ENCODE measurements at regions not wholly inside any gene's neighbourhood (a gene's known extent, or its start where the extent isn't known, plus 50 kb on each side); places are given as distances from the start of the nearest gene placed in this dataset.

DNA sequence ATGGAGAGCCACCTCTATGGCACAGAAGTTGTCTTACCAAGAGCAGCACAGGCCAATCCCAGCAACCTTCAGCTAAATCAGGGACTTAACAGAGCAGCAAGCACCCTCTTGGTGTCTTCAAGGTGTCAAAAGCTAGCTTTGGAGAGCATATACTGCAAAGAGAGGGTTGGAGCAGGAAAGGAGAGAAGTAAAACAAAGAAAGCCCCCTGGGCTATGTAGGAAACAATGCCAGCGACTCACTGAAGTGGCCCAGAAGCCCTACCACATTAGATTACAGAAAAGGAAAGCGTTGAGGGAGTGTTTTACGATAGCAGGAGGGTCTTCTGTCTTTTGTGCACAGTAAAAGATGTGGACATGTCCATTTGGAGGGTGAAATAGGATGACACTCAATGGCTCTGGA lies 233.4 kb downstream of the MREG start:
- TF ChIP-seq EED (IDR thresholded peaks at IDR 0.05; ENCODE audit: low read depth) (no peak), GABPA (IDR thresholded peaks at IDR 0.05; ENCODE audit: low read depth) (no peak), CBX3 (IDR thresholded peaks at IDR 0.05; ENCODE audit: borderline replicate concordance, low read depth) (no peak), NR2C2 (IDR thresholded peaks at IDR 0.05; ENCODE audit: borderline replicate concordance, control insufficient read depth, insufficient read length, low read depth) (no peak)
- TF ChIP-seq, protein P1, sequence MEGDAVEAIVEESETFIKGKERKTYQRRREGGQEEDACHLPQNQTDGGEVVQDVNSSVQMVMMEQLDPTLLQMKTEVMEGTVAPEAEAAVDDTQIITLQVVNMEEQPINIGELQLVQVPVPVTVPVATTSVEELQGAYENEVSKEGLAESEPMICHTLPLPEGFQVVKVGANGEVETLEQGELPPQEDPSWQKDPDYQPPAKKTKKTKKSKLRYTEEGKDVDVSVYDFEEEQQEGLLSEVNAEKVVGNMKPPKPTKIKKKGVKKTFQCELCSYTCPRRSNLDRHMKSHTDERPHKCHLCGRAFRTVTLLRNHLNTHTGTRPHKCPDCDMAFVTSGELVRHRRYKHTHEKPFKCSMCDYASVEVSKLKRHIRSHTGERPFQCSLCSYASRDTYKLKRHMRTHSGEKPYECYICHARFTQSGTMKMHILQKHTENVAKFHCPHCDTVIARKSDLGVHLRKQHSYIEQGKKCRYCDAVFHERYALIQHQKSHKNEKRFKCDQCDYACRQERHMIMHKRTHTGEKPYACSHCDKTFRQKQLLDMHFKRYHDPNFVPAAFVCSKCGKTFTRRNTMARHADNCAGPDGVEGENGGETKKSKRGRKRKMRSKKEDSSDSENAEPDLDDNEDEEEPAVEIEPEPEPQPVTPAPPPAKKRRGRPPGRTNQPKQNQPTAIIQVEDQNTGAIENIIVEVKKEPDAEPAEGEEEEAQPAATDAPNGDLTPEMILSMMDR (IDR thresholded peaks at IDR 0.05 in 2 of 3, conservative IDR thresholded peaks at IDR 0.05 in 1 of 3; ENCODE audit: control insufficient read depth in 2 of 3, extremely low read depth in 1 of 3, insufficient read depth in 1 of 3, low read depth in 3 of 3, low read length in 3 of 3), result no peak
- TF ChIP-seq, protein P2, sequence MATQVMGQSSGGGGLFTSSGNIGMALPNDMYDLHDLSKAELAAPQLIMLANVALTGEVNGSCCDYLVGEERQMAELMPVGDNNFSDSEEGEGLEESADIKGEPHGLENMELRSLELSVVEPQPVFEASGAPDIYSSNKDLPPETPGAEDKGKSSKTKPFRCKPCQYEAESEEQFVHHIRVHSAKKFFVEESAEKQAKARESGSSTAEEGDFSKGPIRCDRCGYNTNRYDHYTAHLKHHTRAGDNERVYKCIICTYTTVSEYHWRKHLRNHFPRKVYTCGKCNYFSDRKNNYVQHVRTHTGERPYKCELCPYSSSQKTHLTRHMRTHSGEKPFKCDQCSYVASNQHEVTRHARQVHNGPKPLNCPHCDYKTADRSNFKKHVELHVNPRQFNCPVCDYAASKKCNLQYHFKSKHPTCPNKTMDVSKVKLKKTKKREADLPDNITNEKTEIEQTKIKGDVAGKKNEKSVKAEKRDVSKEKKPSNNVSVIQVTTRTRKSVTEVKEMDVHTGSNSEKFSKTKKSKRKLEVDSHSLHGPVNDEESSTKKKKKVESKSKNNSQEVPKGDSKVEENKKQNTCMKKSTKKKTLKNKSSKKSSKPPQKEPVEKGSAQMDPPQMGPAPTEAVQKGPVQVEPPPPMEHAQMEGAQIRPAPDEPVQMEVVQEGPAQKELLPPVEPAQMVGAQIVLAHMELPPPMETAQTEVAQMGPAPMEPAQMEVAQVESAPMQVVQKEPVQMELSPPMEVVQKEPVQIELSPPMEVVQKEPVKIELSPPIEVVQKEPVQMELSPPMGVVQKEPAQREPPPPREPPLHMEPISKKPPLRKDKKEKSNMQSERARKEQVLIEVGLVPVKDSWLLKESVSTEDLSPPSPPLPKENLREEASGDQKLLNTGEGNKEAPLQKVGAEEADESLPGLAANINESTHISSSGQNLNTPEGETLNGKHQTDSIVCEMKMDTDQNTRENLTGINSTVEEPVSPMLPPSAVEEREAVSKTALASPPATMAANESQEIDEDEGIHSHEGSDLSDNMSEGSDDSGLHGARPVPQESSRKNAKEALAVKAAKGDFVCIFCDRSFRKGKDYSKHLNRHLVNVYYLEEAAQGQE (IDR thresholded peaks at IDR 0.05; ENCODE audit: low read depth, low read length), result no peak
